ENCODE measurements at regions not wholly inside any gene's neighbourhood (a gene's known extent, or its start where the extent isn't known, plus 50 kb on each side); places are given as distances from the start of the nearest gene placed in this dataset.

DNA sequence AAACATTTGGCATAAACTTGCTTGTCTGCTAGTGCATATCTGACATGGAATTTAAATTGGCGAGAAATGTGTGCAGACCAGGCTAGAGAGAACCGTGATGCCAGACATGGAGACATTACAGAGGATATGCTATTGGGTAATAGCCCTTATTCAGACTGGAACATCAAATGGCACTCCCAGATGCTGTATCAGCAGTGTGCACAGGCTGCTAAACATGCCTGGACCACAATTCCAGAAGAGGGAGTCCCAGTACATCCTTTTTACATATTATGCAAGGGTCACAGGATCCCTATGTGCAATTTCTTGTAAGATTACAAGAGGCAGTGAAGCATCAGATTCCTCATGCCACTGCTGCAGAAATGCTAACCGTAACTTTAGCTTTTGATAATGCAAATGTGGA is 354.5 kb upstream of the FOXG1 start:
- no peak for ATAC-seq
- intact Hi-C loops (cut with DNase I), result no loop called here
- no peak for DNase-seq
- WGBS, 2 donors, result 45 to 68% methylated on average over 3 of the region's 3 CpGs
- H3K4me3 ChIP-seq, result no peak overlapping the region
- TF ChIP-seq, protein P1, sequence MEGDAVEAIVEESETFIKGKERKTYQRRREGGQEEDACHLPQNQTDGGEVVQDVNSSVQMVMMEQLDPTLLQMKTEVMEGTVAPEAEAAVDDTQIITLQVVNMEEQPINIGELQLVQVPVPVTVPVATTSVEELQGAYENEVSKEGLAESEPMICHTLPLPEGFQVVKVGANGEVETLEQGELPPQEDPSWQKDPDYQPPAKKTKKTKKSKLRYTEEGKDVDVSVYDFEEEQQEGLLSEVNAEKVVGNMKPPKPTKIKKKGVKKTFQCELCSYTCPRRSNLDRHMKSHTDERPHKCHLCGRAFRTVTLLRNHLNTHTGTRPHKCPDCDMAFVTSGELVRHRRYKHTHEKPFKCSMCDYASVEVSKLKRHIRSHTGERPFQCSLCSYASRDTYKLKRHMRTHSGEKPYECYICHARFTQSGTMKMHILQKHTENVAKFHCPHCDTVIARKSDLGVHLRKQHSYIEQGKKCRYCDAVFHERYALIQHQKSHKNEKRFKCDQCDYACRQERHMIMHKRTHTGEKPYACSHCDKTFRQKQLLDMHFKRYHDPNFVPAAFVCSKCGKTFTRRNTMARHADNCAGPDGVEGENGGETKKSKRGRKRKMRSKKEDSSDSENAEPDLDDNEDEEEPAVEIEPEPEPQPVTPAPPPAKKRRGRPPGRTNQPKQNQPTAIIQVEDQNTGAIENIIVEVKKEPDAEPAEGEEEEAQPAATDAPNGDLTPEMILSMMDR (IDR thresholded peaks at IDR 0.05), result no peak
- no peaks in the 10 kb centered on the region for H3K36me3 ChIP-seq
- no peaks in the 10 kb centered on the region for H3K27me3 ChIP-seq
- peaks cover 0 to 32% (median 0%) of the 10 kb centered on the region in 11 donors for H3K9me3 ChIP-seq
- no peaks in the 10 kb centered on the region for H3K4me1 ChIP-seq
- no peak overlapping the region for H3K27ac ChIP-seq

DNA sequence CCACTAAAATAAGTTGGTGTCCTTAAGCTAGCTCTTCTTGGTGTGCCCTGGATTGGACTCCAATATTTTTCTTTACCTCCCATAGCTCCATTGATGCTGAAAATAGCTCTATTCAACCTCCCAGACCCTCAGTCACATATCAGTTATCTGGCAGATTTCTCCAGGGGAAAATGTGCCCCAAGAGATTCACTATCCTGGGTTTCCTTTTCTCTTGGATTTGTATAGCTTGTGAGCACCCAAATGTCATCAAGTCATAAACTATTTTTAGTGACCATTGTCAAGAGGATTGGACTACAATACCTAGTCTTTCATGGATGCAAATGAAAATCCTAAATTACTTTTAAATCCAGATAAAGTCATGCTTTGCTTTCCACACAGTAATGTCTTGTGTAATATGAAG is 339.6 kb upstream of the FOXG1 start:
- H3K36me3 ChIP-seq, result no peaks in the 10 kb centered on the region
- intact Hi-C loops (cut with DNase I), result no loop called here
- H3K4me1 ChIP-seq, result no peaks in the 10 kb centered on the region
- no peaks in the 10 kb centered on the region for H3K27me3 ChIP-seq
- no peak for DNase-seq
- no peak overlapping the region for H3K4me3 ChIP-seq
- no peak overlapping the region for H3K27ac ChIP-seq
- ATAC-seq, result no peak
- TF ChIP-seq, protein P1 (IDR thresholded peaks at IDR 0.05), result no peak
- peaks cover 0 to 36% (median 3%) of the 10 kb centered on the region in 11 donors for H3K9me3 ChIP-seq

DNA sequence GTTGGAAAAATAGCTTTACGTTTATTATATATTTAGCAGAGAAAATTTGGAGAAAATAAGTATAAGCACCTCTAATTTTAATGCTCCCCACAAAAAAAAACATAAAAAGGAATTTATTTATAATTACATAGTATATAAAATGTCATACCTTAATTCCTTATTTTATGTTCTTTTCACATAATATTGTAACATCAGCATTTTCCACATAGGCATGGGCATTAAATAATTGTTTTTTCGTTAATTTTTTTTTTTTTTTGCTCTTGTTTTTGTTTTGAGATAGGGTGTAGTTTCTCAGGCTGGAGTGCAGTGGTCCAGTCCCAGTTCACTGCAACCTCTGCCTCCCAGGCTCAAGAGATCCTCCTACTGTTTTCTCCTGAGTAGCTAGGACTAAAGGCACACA is 329.8 kb upstream of the FOXG1 start:
- peaks cover 0 to 59% (median 0%) of the 10 kb centered on the region in 11 donors for H3K9me3 ChIP-seq
- H3K27ac ChIP-seq, result no peak overlapping the region
- H3K4me3 ChIP-seq, result no peak overlapping the region
- DNase-seq (no peak), ATAC-seq (no peak)
- no peaks in the 10 kb centered on the region for H3K36me3 ChIP-seq
- no peaks in the 10 kb centered on the region for H3K4me1 ChIP-seq
- intact Hi-C loops (cut with DNase I), result no loop called here
- H3K27me3 ChIP-seq, result no peaks in the 10 kb centered on the region
- 58 to 61% methylated on average over 2 of the region's 2 CpGs for WGBS, 2 donors
- TF ChIP-seq, protein P1 (IDR thresholded peaks at IDR 0.05), result no peak

DNA sequence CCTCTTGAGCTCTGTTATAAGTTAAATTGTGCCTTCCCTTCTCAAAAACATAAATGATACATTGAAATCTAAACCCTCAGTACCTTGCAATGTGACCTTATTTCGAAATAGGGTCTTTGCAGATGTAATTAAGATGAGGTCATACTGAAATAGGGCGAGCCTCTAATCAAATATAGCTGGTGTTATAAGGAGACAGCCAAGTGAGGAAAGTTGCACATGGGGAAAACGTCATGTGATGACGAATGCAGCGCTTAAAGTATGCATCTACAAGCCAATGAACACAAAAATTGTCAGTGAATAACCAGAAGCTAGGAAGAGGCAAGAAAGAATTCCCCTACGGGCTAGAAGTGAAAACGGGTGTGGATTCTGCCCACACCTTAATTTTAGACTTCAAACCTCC is 305.2 kb upstream of the FOXG1 start:
- intact Hi-C loops (cut with DNase I), result no loop called here
- Histone ChIP-seq H3K27ac (no peak overlapping the region), H3K36me3 (no peaks in the 10 kb centered on the region), H3K4me1 (no peaks in the 10 kb centered on the region), H3K4me3 (no peak overlapping the region), H3K27me3 (no peaks in the 10 kb centered on the region), H3K9me3 (peaks cover 0 to 22% (median 4%) of the 10 kb centered on the region in 11 donors)
- TF ChIP-seq, protein P1 (IDR thresholded peaks at IDR 0.05), result no peak
- WGBS, 2 donors, result 47 to 53% methylated on average over 7 of the region's 7 CpGs
- no peak for DNase-seq
- no peak for ATAC-seq

DNA sequence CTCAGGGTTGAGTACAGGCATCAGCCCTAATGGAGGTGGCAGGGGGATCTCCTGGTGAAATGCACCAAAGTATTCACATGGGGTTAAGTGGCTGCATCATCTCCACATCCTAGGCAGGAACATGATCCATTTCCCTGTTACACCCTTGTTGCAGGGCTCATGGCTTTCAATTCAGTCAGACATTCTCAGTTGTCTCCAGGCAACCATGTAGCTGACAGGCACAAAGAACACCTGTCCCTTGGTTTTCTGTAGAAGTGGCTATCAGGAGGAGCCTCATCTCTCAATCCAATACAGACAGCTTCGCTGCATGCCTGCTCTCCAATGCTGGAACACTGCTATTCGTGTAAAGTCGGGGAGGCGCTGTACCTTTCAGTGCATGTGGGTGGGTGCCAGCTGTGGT is 299.0 kb upstream of the FOXG1 start:
- Histone ChIP-seq H3K4me1 (no peaks in the 10 kb centered on the region), H3K27me3 (no peaks in the 10 kb centered on the region), H3K36me3 (no peaks in the 10 kb centered on the region), H3K4me3 (no peak overlapping the region), H3K9me3 (peaks cover 0 to 31% (median 10%) of the 10 kb centered on the region in 11 donors), H3K27ac (no peak overlapping the region)
- DNase-seq (no peak), ATAC-seq (no peak)
- intact Hi-C loops (cut with DNase I), result no loop called here
- WGBS, 2 donors, result 90 to 96% methylated on average over 4 of the region's 4 CpGs
- TF ChIP-seq, protein P1 (IDR thresholded peaks at IDR 0.05), result no peak

Data from heart right ventricle (tissue), 16 donors.